ENCODE measurements at regions not wholly inside any gene's neighbourhood (a gene's known extent, or its start where the extent isn't known, plus 50 kb on each side); places are given as distances from the start of the nearest gene placed in this dataset.

GRCh38 chr12:131628766-131629448 is 82.0 kb upstream of the SFSWAP start:
- TF ChIP-seq GATA3 (IDR thresholded peaks at IDR 0.05; ENCODE audit: low read depth, low read length) (no peak), GATA2 (IDR thresholded peaks at IDR 0.05; ENCODE audit: low read depth, low read length) (no peak)

- TF ChIP-seq GATA3 (IDR thresholded peaks at IDR 0.05; ENCODE audit: low read depth, low read length) (no peak), GATA2 (IDR thresholded peaks at IDR 0.05; ENCODE audit: low read depth, low read length) (no peak)
These were observed 79.7 kb upstream of the SFSWAP start for GRCh38 chr12:131631230-131631629.

GRCh38 chr12:131634037-131634436 is 76.9 kb upstream of the SFSWAP start:
- no peak for TF ChIP-seq GATA2 (IDR thresholded peaks at IDR 0.05; ENCODE audit: low read depth, low read length)
- TF ChIP-seq GATA3 (IDR thresholded peaks at IDR 0.05; ENCODE audit: low read depth, low read length), result no peak

GRCh38 chr12:131635491-131636122 is 75.3 kb upstream of the SFSWAP start:
- TF ChIP-seq GATA3 (IDR thresholded peaks at IDR 0.05; ENCODE audit: low read depth, low read length) (no peak), GATA2 (IDR thresholded peaks at IDR 0.05; ENCODE audit: low read depth, low read length) (no peak)

GRCh38 chr12:131636266-131636665 is 74.6 kb upstream of the SFSWAP start:
- TF ChIP-seq GATA2 (IDR thresholded peaks at IDR 0.05; ENCODE audit: low read depth, low read length), result no peak
- TF ChIP-seq GATA3 (IDR thresholded peaks at IDR 0.05; ENCODE audit: low read depth, low read length), result no peak

- no peak for TF ChIP-seq GATA3 (IDR thresholded peaks at IDR 0.05; ENCODE audit: low read depth, low read length)
- TF ChIP-seq GATA2 (IDR thresholded peaks at IDR 0.05; ENCODE audit: low read depth, low read length), result no peak
These were observed 73.7 kb upstream of the SFSWAP start for GRCh38 chr12:131636940-131637750.

GRCh38 chr12:131637986-131638385 is 72.9 kb upstream of the SFSWAP start:
- TF ChIP-seq GATA2 (IDR thresholded peaks at IDR 0.05; ENCODE audit: low read depth, low read length) (no peak), GATA3 (IDR thresholded peaks at IDR 0.05; ENCODE audit: low read depth, low read length) (no peak)

- TF ChIP-seq GATA2 (IDR thresholded peaks at IDR 0.05; ENCODE audit: low read depth, low read length), result no peak
- no peak for TF ChIP-seq GATA3 (IDR thresholded peaks at IDR 0.05; ENCODE audit: low read depth, low read length)
These were observed 71.5 kb upstream of the SFSWAP start for GRCh38 chr12:131639270-131639940.

- no peak for TF ChIP-seq GATA3 (IDR thresholded peaks at IDR 0.05; ENCODE audit: low read depth, low read length)
- TF ChIP-seq GATA2 (IDR thresholded peaks at IDR 0.05; ENCODE audit: low read depth, low read length), result no peak
These were observed 70.4 kb upstream of the SFSWAP start for GRCh38 chr12:131640525-131640924.

GRCh38 chr12:131641315-131641714 is 69.6 kb upstream of the SFSWAP start:
- TF ChIP-seq GATA3 (IDR thresholded peaks at IDR 0.05; ENCODE audit: low read depth, low read length) (no peak), GATA2 (IDR thresholded peaks at IDR 0.05; ENCODE audit: low read depth, low read length) (no peak)

- TF ChIP-seq GATA3 (IDR thresholded peaks at IDR 0.05; ENCODE audit: low read depth, low read length) (no peak), GATA2 (IDR thresholded peaks at IDR 0.05; ENCODE audit: low read depth, low read length) (no peak)
These were observed 68.8 kb upstream of the SFSWAP start for GRCh38 chr12:131642101-131642540.

- TF ChIP-seq GATA3 (IDR thresholded peaks at IDR 0.05; ENCODE audit: low read depth, low read length) (no peak), GATA2 (IDR thresholded peaks at IDR 0.05; ENCODE audit: low read depth, low read length) (no peak)
These were observed 68.1 kb upstream of the SFSWAP start for GRCh38 chr12:131642771-131643170.

GRCh38 chr12:131643631-131644452 is 67.0 kb upstream of the SFSWAP start:
- TF ChIP-seq GATA2 (IDR thresholded peaks at IDR 0.05; ENCODE audit: low read depth, low read length) (no peak), GATA3 (IDR thresholded peaks at IDR 0.05; ENCODE audit: low read depth, low read length) (no peak)
